ENCODE measurements at regions not wholly inside any gene's neighbourhood (a gene's known extent, or its start where the extent isn't known, plus 50 kb on each side); places are given as distances from the start of the nearest gene placed in this dataset.
"Not testable (repeated sequence)": the region's sequence is repeated elsewhere in the genome, so short reads cannot be mapped to it uniquely, and the experiment has no call there.

GRCh38 chr11:92109466-92109865 lies 115.2 kb upstream of the FAT3 start:
- DNase-seq = no peak

- DNase-seq = no peak
Observed at GRCh38 chr11:92107331-92107730, 117.3 kb upstream of the FAT3 start.

- no peak for DNase-seq
Observed at GRCh38 chr11:92104349-92104748, 120.3 kb upstream of the FAT3 start.

- DNase-seq = no peak
Observed at GRCh38 chr11:92101920-92102319, 122.7 kb upstream of the FAT3 start.

GRCh38 chr11:92099183-92099582 lies 125.4 kb upstream of the FAT3 start:
- no peak for DNase-seq

GRCh38 chr11:92098172-92098571 lies 126.4 kb upstream of the FAT3 start:
- DNase-seq = no peak

- no peak for DNase-seq
Observed at GRCh38 chr11:92087725-92088537, 136.7 kb upstream of the FAT3 start.

- no peak for DNase-seq
Observed at GRCh38 chr11:92083123-92083522, 141.5 kb upstream of the FAT3 start.

GRCh38 chr11:92082652-92083051 lies 142.0 kb upstream of the FAT3 start:
- DNase-seq = no peak

- not testable (repeated sequence) for DNase-seq
Observed at GRCh38 chr11:92074498-92074897, 150.1 kb upstream of the FAT3 start.

GRCh38 chr11:92071660-92072059 lies 153.0 kb upstream of the FAT3 start:
- no peak for DNase-seq

GRCh38 chr11:92070026-92070889 lies 154.4 kb upstream of the FAT3 start:
- no peak for DNase-seq

GRCh38 chr11:92067016-92067415 lies 157.6 kb upstream of the FAT3 start:
- no peak for DNase-seq

GRCh38 chr11:92061456-92062062 lies 163.1 kb upstream of the FAT3 start:
- DNase-seq = no peak

GRCh38 chr11:92057849-92058442 lies 166.7 kb upstream of the FAT3 start:
- DNase-seq = no peak

GRCh38 chr11:92053216-92053615 lies 171.4 kb upstream of the FAT3 start:
- DNase-seq = no peak

GRCh38 chr11:92050305-92050704 lies 174.3 kb upstream of the FAT3 start:
- no peak for DNase-seq

GRCh38 chr11:92048415-92048814 lies 176.2 kb upstream of the FAT3 start:
- no peak for DNase-seq

- DNase-seq = no peak
Observed at GRCh38 chr11:92046103-92046502, 178.5 kb upstream of the FAT3 start.

- DNase-seq = no peak
Observed at GRCh38 chr11:92045301-92045700, 179.3 kb upstream of the FAT3 start.

- DNase-seq = no peak
Observed at GRCh38 chr11:92035488-92035887, 189.1 kb upstream of the FAT3 start.

GRCh38 chr11:92027136-92027535 lies 197.5 kb upstream of the FAT3 start:
- DNase-seq = not testable (repeated sequence)

- no peak for DNase-seq
Observed at GRCh38 chr11:92026664-92027063, 198.0 kb upstream of the FAT3 start.

All from femur (tissue), 1 donor.